IPS-NIHi7 (cell line): ENCODE measurements at regions not wholly inside any gene's neighbourhood (a gene's known extent, or its start where the extent isn't known, plus 50 kb on each side); places are given as distances from the start of the nearest gene placed in this dataset.

Source experiments
- DNase-seq: peaks from one replicate; pipeline ENCODE4 v3.0.0; 2012; ENCODE audit warnings: mixed read lengths; ENCODE audit errors: extremely low spot score

- no peak for DNase-seq
These were observed 352.1 kb upstream of the GATB start for GRCh38 chr4:152112887-152113286.

- DNase-seq = no peak
These were observed 351.4 kb upstream of the GATB start for GRCh38 chr4:152112190-152112589.

- no peak for DNase-seq
These were observed 350.0 kb upstream of the GATB start for GRCh38 chr4:152110780-152111179.

GRCh38 chr4:152109531-152110509 lies 349.0 kb upstream of the GATB start:
- no peak for DNase-seq

- DNase-seq = no peak
These were observed 347.1 kb upstream of the GATB start for GRCh38 chr4:152107736-152108500.

GRCh38 chr4:152106781-152107321 lies 346.0 kb upstream of the GATB start:
- DNase-seq = no peak

GRCh38 chr4:152106113-152106763 lies 345.4 kb upstream of the GATB start:
- DNase-seq = peak; percentile 25

GRCh38 chr4:152104901-152105357 lies 344.1 kb upstream of the GATB start:
- no peak for DNase-seq

- DNase-seq = no peak
These were observed 343.5 kb upstream of the GATB start for GRCh38 chr4:152104356-152104755.

- no peak for DNase-seq
These were observed 342.5 kb upstream of the GATB start for GRCh38 chr4:152103181-152103901.

GRCh38 chr4:152102436-152103000 lies 341.7 kb upstream of the GATB start:
- DNase-seq = no peak

GRCh38 chr4:152101556-152102435 lies 341.0 kb upstream of the GATB start:
- no peak for DNase-seq

GRCh38 chr4:152100379-152101201 lies 339.8 kb upstream of the GATB start:
- no peak for DNase-seq

- no peak for DNase-seq
These were observed 339.2 kb upstream of the GATB start for GRCh38 chr4:152099981-152100378.

- no peak for DNase-seq
These were observed 338.7 kb upstream of the GATB start for GRCh38 chr4:152099555-152099954.

- DNase-seq = no peak
These were observed 338.2 kb upstream of the GATB start for GRCh38 chr4:152099061-152099425.

- no peak for DNase-seq
These were observed 337.7 kb upstream of the GATB start for GRCh38 chr4:152098365-152099060.

GRCh38 chr4:152097371-152097770 lies 336.6 kb upstream of the GATB start:
- no peak for DNase-seq
